ENCODE measurements at regions not wholly inside any gene's neighbourhood (a gene's known extent, or its start where the extent isn't known, plus 50 kb on each side); places are given as distances from the start of the nearest gene placed in this dataset.
"Not testable (repeated sequence)": the region's sequence is repeated elsewhere in the genome, so short reads cannot be mapped to it uniquely, and the experiment has no call there.

DNA sequence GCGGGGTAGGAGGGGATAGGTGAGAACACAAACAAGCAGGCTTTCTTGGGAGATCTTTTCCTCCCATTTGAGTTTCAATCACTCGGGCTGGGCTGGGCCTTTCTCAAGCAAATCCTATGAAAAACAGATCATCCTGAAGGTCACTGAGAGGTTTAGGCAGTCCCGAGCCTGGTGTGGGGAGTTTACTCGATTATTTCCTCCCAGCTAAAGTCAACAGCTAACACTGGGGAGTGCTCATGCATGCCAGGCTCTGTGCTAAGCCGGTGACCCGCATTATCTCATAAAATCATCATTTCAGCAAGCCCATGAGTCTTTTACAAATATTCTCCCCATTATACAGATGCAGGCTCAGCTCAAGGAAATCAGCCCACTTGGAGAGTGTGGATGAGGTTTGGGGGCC is 85.0 kb upstream of the PAX2 start:
- whole genome bisulfite sequencing, 2 donors = 22 to 23% methylated on average over 6 of the region's 6 CpGs
- H3K27ac ChIP-seq = no peak overlapping the region
- H3K4me3 ChIP-seq = no peak overlapping the region
- TF ChIP-seq, protein P1, sequence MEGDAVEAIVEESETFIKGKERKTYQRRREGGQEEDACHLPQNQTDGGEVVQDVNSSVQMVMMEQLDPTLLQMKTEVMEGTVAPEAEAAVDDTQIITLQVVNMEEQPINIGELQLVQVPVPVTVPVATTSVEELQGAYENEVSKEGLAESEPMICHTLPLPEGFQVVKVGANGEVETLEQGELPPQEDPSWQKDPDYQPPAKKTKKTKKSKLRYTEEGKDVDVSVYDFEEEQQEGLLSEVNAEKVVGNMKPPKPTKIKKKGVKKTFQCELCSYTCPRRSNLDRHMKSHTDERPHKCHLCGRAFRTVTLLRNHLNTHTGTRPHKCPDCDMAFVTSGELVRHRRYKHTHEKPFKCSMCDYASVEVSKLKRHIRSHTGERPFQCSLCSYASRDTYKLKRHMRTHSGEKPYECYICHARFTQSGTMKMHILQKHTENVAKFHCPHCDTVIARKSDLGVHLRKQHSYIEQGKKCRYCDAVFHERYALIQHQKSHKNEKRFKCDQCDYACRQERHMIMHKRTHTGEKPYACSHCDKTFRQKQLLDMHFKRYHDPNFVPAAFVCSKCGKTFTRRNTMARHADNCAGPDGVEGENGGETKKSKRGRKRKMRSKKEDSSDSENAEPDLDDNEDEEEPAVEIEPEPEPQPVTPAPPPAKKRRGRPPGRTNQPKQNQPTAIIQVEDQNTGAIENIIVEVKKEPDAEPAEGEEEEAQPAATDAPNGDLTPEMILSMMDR (IDR thresholded peaks at IDR 0.05) = no peak
- TF ChIP-seq POLR2A (IDR thresholded peaks at IDR 0.05) (no peak), POLR2AphosphoS5 (IDR thresholded peaks at IDR 0.05) (no peak)
- H3K27me3 ChIP-seq = peaks cover 36 to 91% (median 70%) of the 10 kb centered on the region in 3 donors
- no peak for DNase-seq
- intact Hi-C loops (cut with DNase I) = no loop called here
- H3K9me3 ChIP-seq = no peaks in the 10 kb centered on the region
- peaks cover 0 to 17% (median 15%) of the 10 kb centered on the region in 4 donors for H3K4me1 ChIP-seq
- H3K36me3 ChIP-seq = no peaks in the 10 kb centered on the region

DNA sequence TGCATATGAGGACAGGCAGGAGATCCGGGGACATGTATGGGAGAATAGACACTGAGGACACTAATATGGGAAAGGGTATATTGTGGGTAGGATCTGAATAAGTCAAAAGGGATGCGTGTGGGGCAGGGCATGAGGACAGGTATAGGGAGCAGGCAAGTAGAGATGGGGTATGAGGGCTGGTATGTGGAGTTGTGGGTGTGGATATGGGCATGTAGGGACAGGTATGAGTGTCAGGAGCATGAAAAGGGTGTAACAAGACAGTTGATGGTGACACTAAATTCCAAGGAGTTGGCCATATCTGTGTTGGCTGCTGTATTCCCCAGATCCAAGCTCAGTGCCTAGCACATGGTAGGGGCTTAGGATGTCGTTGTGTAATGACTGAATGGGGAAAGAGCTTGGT is 84.4 kb upstream of the PAX2 start:
- 37 to 41% methylated on average over 3 of the region's 3 CpGs for WGBS, 2 donors
- Histone ChIP-seq H3K4me3 (no peak overlapping the region), H3K9me3 (no peaks in the 10 kb centered on the region), H3K27ac (no peak overlapping the region), H3K27me3 (peaks cover 32 to 85% (median 64%) of the 10 kb centered on the region in 3 donors), H3K36me3 (no peaks in the 10 kb centered on the region), H3K4me1 (peaks cover 0 to 11% (median 10%) of the 10 kb centered on the region in 4 donors)
- no peak for TF ChIP-seq POLR2A (IDR thresholded peaks at IDR 0.05)
- TF ChIP-seq, protein P1 (IDR thresholded peaks at IDR 0.05) = no peak
- TF ChIP-seq EP300 (IDR thresholded peaks at IDR 0.05) = no peak
- TF ChIP-seq POLR2AphosphoS5 (IDR thresholded peaks at IDR 0.05) = no peak
- DNase-seq = no peak
- intact Hi-C loops (cut with DNase I) = no loop called here

DNA sequence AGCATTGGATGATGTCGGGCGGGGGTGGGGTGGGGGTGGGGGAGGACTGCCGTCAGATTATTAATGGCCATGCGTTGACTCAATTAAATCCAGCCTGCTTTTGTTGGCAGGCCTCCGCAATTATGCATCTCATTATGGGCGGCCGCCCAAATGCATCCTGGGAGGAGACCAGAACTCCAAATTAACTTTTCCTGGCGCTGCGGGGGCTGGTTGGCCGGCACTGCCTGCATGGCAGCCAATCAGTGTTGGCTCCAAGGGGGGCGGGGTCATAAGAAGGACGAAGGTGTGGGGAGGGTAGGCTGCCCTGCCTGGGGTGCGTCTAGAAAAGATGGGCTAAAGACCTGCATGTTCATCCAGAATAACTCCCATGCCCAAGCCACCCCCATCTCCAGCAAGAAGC is 83.9 kb upstream of the PAX2 start:
- H3K9me3 ChIP-seq = no peaks in the 10 kb centered on the region
- peaks cover 26 to 79% (median 59%) of the 10 kb centered on the region in 3 donors for H3K27me3 ChIP-seq
- H3K36me3 ChIP-seq = no peaks in the 10 kb centered on the region
- no peak for DNase-seq
- intact Hi-C loops (cut with DNase I) = no loop called here
- 43 to 51% methylated on average over 13 of the region's 13 CpGs for WGBS, 2 donors
- H3K27ac ChIP-seq = no peak overlapping the region
- TF ChIP-seq POLR2A (IDR thresholded peaks at IDR 0.05) = no peak
- TF ChIP-seq, protein P1 (IDR thresholded peaks at IDR 0.05) = no peak
- no peak for TF ChIP-seq EP300 (IDR thresholded peaks at IDR 0.05)
- TF ChIP-seq POLR2AphosphoS5 (IDR thresholded peaks at IDR 0.05) = no peak
- H3K4me1 ChIP-seq = peaks cover 0 to 5% (median 4%) of the 10 kb centered on the region in 4 donors
- H3K4me3 ChIP-seq = no peak overlapping the region

DNA sequence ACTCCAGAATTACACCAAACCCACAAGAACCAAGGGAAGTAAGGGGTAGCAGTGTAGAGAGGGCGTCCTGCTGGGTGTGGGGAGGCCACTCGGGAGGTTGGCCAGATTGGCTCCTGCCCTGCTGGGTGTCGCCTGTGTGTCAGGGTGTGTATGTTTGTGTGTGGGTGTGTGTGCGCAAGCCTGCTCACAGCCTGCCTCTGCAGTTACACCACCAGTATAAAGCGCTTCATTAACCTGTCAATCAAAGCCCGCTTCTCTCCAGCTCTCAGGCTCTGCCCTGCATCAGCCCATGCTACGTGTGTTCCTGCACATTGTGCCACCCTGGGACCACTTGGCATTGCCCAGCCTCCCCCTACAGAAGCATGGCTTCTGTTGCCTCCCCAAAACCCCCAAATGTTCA is 83.3 kb upstream of the PAX2 start:
- Histone ChIP-seq H3K27me3 (peaks cover 21 to 78% (median 55%) of the 10 kb centered on the region in 3 donors), H3K36me3 (no peaks in the 10 kb centered on the region), H3K4me3 (no peak overlapping the region), H3K9me3 (no peaks in the 10 kb centered on the region), H3K4me1 (no peaks in the 10 kb centered on the region), H3K27ac (no peak overlapping the region)
- intact Hi-C loops (cut with DNase I) = no loop called here
- no peak for DNase-seq
- WGBS, 2 donors = 14 to 50% methylated on average over 7 of the region's 7 CpGs
- TF ChIP-seq POLR2A (IDR thresholded peaks at IDR 0.05) (no peak), POLR2AphosphoS5 (IDR thresholded peaks at IDR 0.05) (no peak)

DNA sequence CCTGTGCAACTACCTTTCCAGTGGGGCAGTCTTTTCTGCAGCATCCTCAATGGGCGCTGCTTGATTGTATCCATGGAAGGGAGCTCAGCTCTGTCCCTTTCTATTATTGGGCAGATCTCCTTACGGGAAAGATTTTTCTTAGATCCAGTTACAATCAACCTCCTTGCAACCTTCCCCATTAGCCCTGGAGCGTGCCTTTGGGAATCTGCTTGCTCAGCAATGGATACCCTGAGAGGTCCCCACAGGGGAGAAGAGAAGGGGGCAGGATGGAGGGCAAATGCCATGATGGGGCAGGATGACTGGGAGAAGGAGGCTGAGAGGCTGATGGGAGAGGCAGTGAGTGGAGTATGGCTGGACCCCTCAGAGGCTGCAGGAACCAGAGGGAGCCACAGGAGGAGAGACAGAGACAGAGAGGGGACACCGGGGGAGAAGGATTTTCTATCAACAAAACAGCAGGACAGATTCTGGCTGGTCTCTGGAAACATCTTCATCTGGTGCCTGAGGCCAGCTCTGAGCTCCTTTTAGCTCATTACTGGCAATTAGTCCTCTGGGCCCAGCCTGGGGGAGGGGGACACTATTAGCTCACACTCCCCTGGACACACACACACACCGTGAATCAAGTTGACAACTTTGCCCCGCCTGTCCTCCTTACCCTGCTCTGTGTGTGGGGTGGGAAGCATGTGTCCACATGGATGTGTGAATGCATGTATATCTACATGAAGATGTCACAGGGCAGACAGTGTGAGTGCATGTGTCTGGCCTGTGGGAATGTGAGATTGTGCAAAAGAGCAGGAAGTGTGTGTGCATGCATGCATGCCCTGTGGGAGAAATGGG is 80.8 kb upstream of the PAX2 start:
- intact Hi-C loops (cut with DNase I) = no loop called here
- no peak overlapping the region for H3K4me3 ChIP-seq
- peaks cover 25 to 77% (median 47%) of the 10 kb centered on the region in 3 donors for H3K27me3 ChIP-seq
- no peaks in the 10 kb centered on the region for H3K4me1 ChIP-seq
- H3K36me3 ChIP-seq = no peaks in the 10 kb centered on the region
- no peak overlapping the region for H3K27ac ChIP-seq
- 48 to 57% methylated on average over 6 of the region's 6 CpGs for WGBS, 2 donors
- H3K9me3 ChIP-seq = no peaks in the 10 kb centered on the region
- no peak for DNase-seq
- TF ChIP-seq POLR2A (IDR thresholded peaks at IDR 0.05) (no peak), EP300 (IDR thresholded peaks at IDR 0.05) (no peak), POLR2AphosphoS5 (IDR thresholded peaks at IDR 0.05) (no peak)
- TF ChIP-seq, protein P1 (IDR thresholded peaks at IDR 0.05) = no peak

DNA sequence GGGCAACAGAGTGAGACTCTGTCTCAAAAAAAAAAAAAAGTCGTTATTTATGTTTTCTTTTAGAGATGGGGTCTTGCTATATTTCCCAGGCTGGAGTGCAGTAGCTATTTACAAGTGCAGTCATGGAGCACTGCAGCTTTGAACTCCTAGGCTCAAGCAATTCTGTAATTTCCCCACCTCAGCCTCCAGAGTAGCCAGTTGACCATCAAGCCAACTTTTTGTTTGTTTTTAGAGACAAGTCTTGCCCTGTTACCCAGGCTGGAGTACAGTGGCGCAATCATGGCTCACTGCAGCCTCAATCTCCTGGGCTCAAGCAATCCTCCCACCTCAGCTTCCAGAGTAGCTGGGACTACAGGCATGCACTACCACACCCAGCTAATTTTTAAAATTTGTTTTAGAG is 78.7 kb upstream of the PAX2 start:
- H3K9me3 ChIP-seq; H3K27ac ChIP-seq; H3K4me1 ChIP-seq; H3K4me3 ChIP-seq; H3K36me3 ChIP-seq; DNase-seq; intact Hi-C loops (cut with DNase I): not testable (repeated sequence)
- peaks cover 26 to 77% (median 47%) of the 10 kb centered on the region in 3 donors for H3K27me3 ChIP-seq
- WGBS, 2 donors = 73 to 77% methylated on average over 2 of the region's 2 CpGs
